HepG2 (cell line): ENCODE measurements at regions not wholly inside any gene's neighbourhood (a gene's known extent, or its start where the extent isn't known, plus 50 kb on each side); places are given as distances from the start of the nearest gene placed in this dataset.

ENCODE experiments used
- ATAC-seq: fragments of 200-7000 bp; cut with Tn5 transposase; 3 replicates; pipeline ENCODE4 v1.9.1; 2020; ENCODE audit warnings: mild to moderate bottlenecking, moderate library complexity
- BruUV-seq: library from RNA; stranded (reverse); fragments of 400-500 nt; replicated peaks from 2 replicates; lab custom pipeline; 2021; lab: Mats Ljungman, UMichigan
- CTCF ChIA-PET: fragments of 300-600 bp; formaldehyde crosslinking; extraction: SDS; loops from one replicate; lab custom pipeline; 2021; ENCODE audit warnings: low total read pairs, inconsistent platforms, low intra/inter-chr PET ratio; lab: Yijun Ruan, JAX
- POLR2A ChIA-PET: fragments of 350-600 bp; sonication (Branson Sonifier 250); formaldehyde crosslinking; loops from one replicate; lab custom pipeline; 2020; ENCODE audit warnings: antibody characterized with exemption, inconsistent platforms; lab: Yijun Ruan, JAX
- DNase-seq: peaks from one replicate; pipeline ENCODE4 v3.0.0-alpha.2; 2015; ENCODE audit warnings: low spot score
- FAIRE-seq: peaks from 3 replicates; lab custom pipeline; 2011; peaks lifted over from hg19 to GRCh38; lab: Jason Lieb, UNC
- H2AFZ ChIP-seq: one replicate; pipeline ENCODE4 v1.6.1; 2011; ENCODE audit warnings: low read length, inconsistent platforms
- H3K27ac ChIP-seq: fragments of 300-600 bp; 3 replicates; pipeline ENCODE4 v1.8.0; 2011; ENCODE audit warnings: mixed run types, mild to moderate bottlenecking, mixed read lengths, low read length, inconsistent platforms; ENCODE audit not compliant: insufficient read depth; ENCODE audit errors: extremely low read length
- H3K27me3 ChIP-seq, 2 experiments: fragments of 200-600 bp in 1 of 2; 2 replicates in 1 of 2; 3 replicates in 1 of 2; pipeline versions ENCODE4 v1.6.0 to v1.8.0; 2011; ENCODE audit warnings: low read length in 2 of 2, mild to moderate bottlenecking in 2 of 2, moderate library complexity in 2 of 2, inconsistent platforms in 1 of 2; ENCODE audit not compliant: insufficient read depth in 2 of 2, control insufficient read depth in 1 of 2
- H3K36me3 ChIP-seq, 2 experiments: fragments of 200-600 bp in 1 of 2; replicated peaks in 1 of 2; 2 replicates in 1 of 2; 3 replicates in 1 of 2; pipeline versions ENCODE4 v1.5.1 to v1.8.0; 2011; ENCODE audit warnings: low read length in 2 of 2, inconsistent platforms in 1 of 2; ENCODE audit not compliant: insufficient read depth in 2 of 2, control insufficient read depth in 1 of 2
- H3K4me1 ChIP-seq: 2 replicates; pipeline ENCODE4 v1.5.1; 2012; ENCODE audit warnings: low read length, inconsistent platforms; ENCODE audit not compliant: insufficient read depth
- H3K4me2 ChIP-seq: 2 replicates; pipeline ENCODE4 v1.6.0; 2011; ENCODE audit warnings: low read depth, low read length, inconsistent platforms
- H3K4me3 ChIP-seq, 3 experiments: fragments of 200-600 bp in 1 of 3; sonication (generic), shearing (Covaris generic) in 1 of 3; replicated peaks in 1 of 3; 2 replicates each; pipeline ENCODE4 v1.5.1; 2011 to 2016; ENCODE audit warnings: low read length in 3 of 3, inconsistent platforms in 2 of 3, low read depth in 2 of 3, mild to moderate bottlenecking in 2 of 3, control low read depth in 1 of 3, mixed read lengths in 1 of 3; ENCODE audit not compliant: insufficient read depth in 1 of 3
- H3K79me2 ChIP-seq: one replicate; pipeline ENCODE4 v1.6.1; 2011; ENCODE audit warnings: low read length, inconsistent platforms; ENCODE audit not compliant: insufficient read depth
- H3K9ac ChIP-seq: 2 replicates; pipeline ENCODE4 v1.6.0; 2011; ENCODE audit warnings: mild to moderate bottlenecking, low read depth, low read length, inconsistent platforms; ENCODE audit not compliant: insufficient read depth
- H3K9me3 ChIP-seq: 2 replicates; pipeline ENCODE4 v1.5.1; 2012; ENCODE audit warnings: mild to moderate bottlenecking, low read length
- H4K20me1 ChIP-seq: 2 replicates; pipeline ENCODE4 v1.6.0; 2011; ENCODE audit warnings: inconsistent platforms, mild to moderate bottlenecking, low read length, moderate library complexity; ENCODE audit not compliant: insufficient read depth
- KMT2B ChIP-seq: IDR thresholded peaks from 2 replicates; pipeline ENCODE4 v1.6.1; 2016; ENCODE audit warnings: missing genetic modification reagents, missing compliant biosample characterization
- MIER2 ChIP-seq: IDR thresholded peaks from 2 replicates; pipeline ENCODE4 v1.6.1; 2016; ENCODE audit warnings: missing biosample characterization, missing genetic modification reagents
- NCOA5 ChIP-seq: sonication (generic); formaldehyde crosslinking; IDR thresholded peaks from 2 replicates; pipeline ENCODE4 v1.4.0; 2020; ENCODE audit warnings: missing genetic modification reagents
- RELA ChIP-seq: sonication (generic); formaldehyde crosslinking; IDR thresholded peaks from 2 replicates; pipeline ENCODE4 v1.4.0; 2020; ENCODE audit warnings: missing genetic modification reagents
- SIX1 ChIP-seq: sonication (generic); formaldehyde crosslinking; IDR thresholded peaks from 2 replicates; pipeline ENCODE4 v1.4.0; 2020; ENCODE audit warnings: missing genetic modification reagents, borderline replicate concordance
- SMARCE1 ChIP-seq: fragments of 450-650 bp; IDR thresholded peaks from 2 replicates; pipeline ENCODE4 v1.6.1; 2017; ENCODE audit warnings: borderline replicate concordance
- ZFP36L2 ChIP-seq: sonication (generic); formaldehyde crosslinking; IDR thresholded peaks from 2 replicates; pipeline ENCODE4 v1.4.0; 2020; ENCODE audit warnings: missing genetic modification reagents
- ZFP90 ChIP-seq: sonication (generic); formaldehyde crosslinking; IDR thresholded peaks from 2 replicates; pipeline ENCODE4 v1.8.0; 2022; ENCODE audit warnings: missing genetic modification reagents, mild to moderate bottlenecking, inconsistent platforms, borderline replicate concordance
- ZNF160 ChIP-seq: sonication (generic); formaldehyde crosslinking; IDR thresholded peaks from 2 replicates; pipeline ENCODE4 v1.8.0; 2022; ENCODE audit warnings: mild to moderate bottlenecking, inconsistent platforms, missing genetic modification reagents
- ZNF263 ChIP-seq: sonication (generic); formaldehyde crosslinking; IDR thresholded peaks from 2 replicates; pipeline ENCODE4 v1.4.0; 2020; ENCODE audit warnings: missing genetic modification reagents
- ZNF296 ChIP-seq: sonication (generic); formaldehyde crosslinking; conservative IDR thresholded peaks from 2 replicates; pipeline ENCODE4 v1.5.0; 2020; ENCODE audit warnings: mild to moderate bottlenecking, missing genetic modification reagents
- WGBS: methylation state at CpG from one replicate; pipeline ENCODE4 v1.1.6; 2017; ENCODE audit warnings: low lambda C conversion rate; 5-methylcytosine and 5-hydroxymethylcytosine counted together
- in situ Hi-C: cut with HindIII; loops from 2 replicates; pipeline ENCODE4 v1.10.0; 2017; ENCODE audit warnings: low pct_unique_long_range_greater_than_20kb; ENCODE audit not compliant: extremely low pct_ligation_motif_present
- intact Hi-C: fragments of 100-400 bp; cut with micrococcal nuclease; formaldehyde crosslinking; loops from one replicate; pipeline ENCODE4 v1.10.0; 2022; ENCODE audit not compliant: unreplicated experiment
- TF ChIP-seq, protein P1 (sequence below): sonication (generic); formaldehyde crosslinking; IDR thresholded peaks from 2 replicates; pipeline ENCODE4 v1.5.1; 2020; ENCODE audit warnings: missing genetic modification reagents, mild to moderate bottlenecking, borderline replicate concordance
- TF ChIP-seq, protein P2 (sequence below): sonication (generic); formaldehyde crosslinking; IDR thresholded peaks from 2 replicates; pipeline ENCODE4 v1.4.0; 2020; ENCODE audit warnings: missing genetic modification reagents, borderline replicate concordance
- TF ChIP-seq, protein P3 (sequence below): sonication (generic); formaldehyde crosslinking; IDR thresholded peaks from 2 replicates; pipeline ENCODE4 v1.8.0; 2022; ENCODE audit warnings: missing genetic modification reagents, mild to moderate bottlenecking, moderate library complexity, borderline replicate concordance

DNA sequence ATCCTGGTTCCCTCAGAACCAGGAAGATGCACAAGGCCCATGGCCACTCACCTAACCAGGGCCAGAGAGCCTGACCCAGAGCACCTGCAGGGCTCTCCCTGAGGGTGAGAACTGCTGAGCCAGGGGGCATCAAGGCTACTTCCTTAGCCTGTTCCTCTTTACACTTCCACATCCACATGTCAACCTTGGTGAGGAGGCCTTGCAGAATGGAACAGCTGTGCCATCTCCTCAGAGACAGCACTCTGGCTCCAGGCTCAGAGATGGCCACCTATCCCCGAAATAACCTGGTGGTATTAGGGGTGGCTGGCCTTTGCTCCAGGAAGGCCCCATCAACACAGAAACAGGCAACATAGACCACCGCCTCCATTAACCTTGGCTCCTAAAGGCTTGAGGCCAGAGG is 473.0 kb downstream of the RPS24 start:
- no peak overlapping the region for H3K9ac ChIP-seq
- no peaks in the 10 kb centered on the region for H3K36me3 ChIP-seq
- no TSS peak for BruUV-seq
- H2AFZ ChIP-seq: no peak overlapping the region
- DNase-seq (no peak), ATAC-seq (no peak), FAIRE-seq (no peak)
- no peaks in the 10 kb centered on the region for H3K27me3 ChIP-seq
- ChIA-PET CTCF (no interaction called here), POLR2A (no interaction called here)
- intact Hi-C loops: no loop called here
- no peak overlapping the region for H3K4me3 ChIP-seq
- TF ChIP-seq SMARCE1: no peak
- TF ChIP-seq ZFP90 (CRISPR knock-in tag): no peak
- TF ChIP-seq, protein P1, sequence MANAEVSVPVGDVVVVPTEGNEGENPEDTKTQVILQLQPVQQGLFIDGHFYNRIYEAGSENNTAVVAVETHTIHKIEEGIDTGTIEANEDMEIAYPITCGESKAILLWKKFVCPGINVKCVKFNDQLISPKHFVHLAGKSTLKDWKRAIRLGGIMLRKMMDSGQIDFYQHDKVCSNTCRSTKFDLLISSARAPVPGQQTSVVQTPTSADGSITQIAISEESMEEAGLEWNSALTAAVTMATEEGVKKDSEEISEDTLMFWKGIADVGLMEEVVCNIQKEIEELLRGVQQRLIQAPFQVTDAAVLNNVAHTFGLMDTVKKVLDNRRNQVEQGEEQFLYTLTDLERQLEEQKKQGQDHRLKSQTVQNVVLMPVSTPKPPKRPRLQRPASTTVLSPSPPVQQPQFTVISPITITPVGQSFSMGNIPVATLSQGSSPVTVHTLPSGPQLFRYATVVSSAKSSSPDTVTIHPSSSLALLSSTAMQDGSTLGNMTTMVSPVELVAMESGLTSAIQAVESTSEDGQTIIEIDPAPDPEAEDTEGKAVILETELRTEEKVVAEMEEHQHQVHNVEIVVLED: no peak
- TF ChIP-seq SIX1 (CRISPR knock-in tag): no peak
- TF ChIP-seq ZNF160 (CRISPR knock-in tag): no peak
- no peak for TF ChIP-seq MIER2 (CRISPR knock-in tag)
- no peak for TF ChIP-seq ZNF296 (CRISPR knock-in tag)
- TF ChIP-seq, protein P2, sequence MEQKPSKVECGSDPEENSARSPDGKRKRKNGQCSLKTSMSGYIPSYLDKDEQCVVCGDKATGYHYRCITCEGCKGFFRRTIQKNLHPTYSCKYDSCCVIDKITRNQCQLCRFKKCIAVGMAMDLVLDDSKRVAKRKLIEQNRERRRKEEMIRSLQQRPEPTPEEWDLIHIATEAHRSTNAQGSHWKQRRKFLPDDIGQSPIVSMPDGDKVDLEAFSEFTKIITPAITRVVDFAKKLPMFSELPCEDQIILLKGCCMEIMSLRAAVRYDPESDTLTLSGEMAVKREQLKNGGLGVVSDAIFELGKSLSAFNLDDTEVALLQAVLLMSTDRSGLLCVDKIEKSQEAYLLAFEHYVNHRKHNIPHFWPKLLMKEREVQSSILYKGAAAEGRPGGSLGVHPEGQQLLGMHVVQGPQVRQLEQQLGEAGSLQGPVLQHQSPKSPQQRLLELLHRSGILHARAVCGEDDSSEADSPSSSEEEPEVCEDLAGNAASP (CRISPR knock-in tag): no peak
- no peak for TF ChIP-seq RELA (CRISPR knock-in tag)
- TF ChIP-seq ZNF263 (CRISPR knock-in tag): no peak
- no peak for TF ChIP-seq NCOA5 (CRISPR knock-in tag)
- no peak for TF ChIP-seq ZFP36L2
- TF ChIP-seq, protein P3, sequence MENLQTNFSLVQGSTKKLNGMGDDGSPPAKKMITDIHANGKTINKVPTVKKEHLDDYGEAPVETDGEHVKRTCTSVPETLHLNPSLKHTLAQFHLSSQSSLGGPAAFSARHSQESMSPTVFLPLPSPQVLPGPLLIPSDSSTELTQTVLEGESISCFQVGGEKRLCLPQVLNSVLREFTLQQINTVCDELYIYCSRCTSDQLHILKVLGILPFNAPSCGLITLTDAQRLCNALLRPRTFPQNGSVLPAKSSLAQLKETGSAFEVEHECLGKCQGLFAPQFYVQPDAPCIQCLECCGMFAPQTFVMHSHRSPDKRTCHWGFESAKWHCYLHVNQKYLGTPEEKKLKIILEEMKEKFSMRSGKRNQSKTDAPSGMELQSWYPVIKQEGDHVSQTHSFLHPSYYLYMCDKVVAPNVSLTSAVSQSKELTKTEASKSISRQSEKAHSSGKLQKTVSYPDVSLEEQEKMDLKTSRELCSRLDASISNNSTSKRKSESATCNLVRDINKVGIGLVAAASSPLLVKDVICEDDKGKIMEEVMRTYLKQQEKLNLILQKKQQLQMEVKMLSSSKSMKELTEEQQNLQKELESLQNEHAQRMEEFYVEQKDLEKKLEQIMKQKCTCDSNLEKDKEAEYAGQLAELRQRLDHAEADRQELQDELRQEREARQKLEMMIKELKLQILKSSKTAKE (CRISPR knock-in tag): no peak
- TF ChIP-seq KMT2B (CRISPR knock-in tag): no peak
- H3K79me2 ChIP-seq: no peaks in the 10 kb centered on the region
- WGBS: 100% methylated on average over 2 of the region's 2 CpGs
- no peak overlapping the region for H3K4me2 ChIP-seq
- in situ Hi-C loops: no loop called here
- no peaks in the 10 kb centered on the region for H3K9me3 ChIP-seq
- no peaks in the 10 kb centered on the region for H4K20me1 ChIP-seq
- peaks cover 17% of the 10 kb centered on the region for H3K4me1 ChIP-seq
- no peak overlapping the region for H3K27ac ChIP-seq
